Heart right ventricle (tissue), 16 donors: ENCODE measurements at regions not wholly inside any gene's neighbourhood (a gene's known extent, or its start where the extent isn't known, plus 50 kb on each side); places are given as distances from the start of the nearest gene placed in this dataset.

ENCODE experiments used
- ATAC-seq, 8 donors: fragments of 200-7000 bp; cut with Tn5 transposase; one replicate each; pipeline ENCODE4 v1.9.1; 2020; ENCODE audit warnings: mild to moderate bottlenecking in 8 of 8, moderate library complexity in 8 of 8, moderate number of reproducible peaks in 1 of 8
- DNase-seq, 2 donors: peaks; one replicate each; pipeline ENCODE4 v3.0.0-alpha.2; 2020
- H3K27ac ChIP-seq, 10 donors: fragments of 200-600 bp; sonication (generic) in 2 of 10; one replicate each; pipeline versions ENCODE4 v1.5.0 to v1.8.0; 2020 to 2022; ENCODE audit warnings: mild to moderate bottlenecking in 3 of 10
- H3K27me3 ChIP-seq, 7 donors: fragments of 200-600 bp; one replicate each; pipeline ENCODE4 v1.8.0; 2021 to 2022; ENCODE audit warnings: mild to moderate bottlenecking in 2 of 7
- H3K36me3 ChIP-seq, 9 donors: fragments of 200-600 bp; sonication (generic) in 1 of 9; one replicate each; pipeline versions ENCODE4 v1.5.0 to v1.8.0; 2020 to 2022; ENCODE audit warnings: mild to moderate bottlenecking in 2 of 9
- H3K4me1 ChIP-seq, 9 donors: fragments of 200-600 bp; sonication (generic) in 1 of 9; one replicate each; pipeline versions ENCODE4 v1.5.0 to v1.8.0; 2020 to 2022; ENCODE audit warnings: mild to moderate bottlenecking in 4 of 9
- H3K4me3 ChIP-seq, 10 donors: fragments of 200-600 bp; sonication (generic) in 2 of 10; one replicate each; pipeline versions ENCODE4 v1.5.0 to v1.8.0; 2020 to 2022; ENCODE audit warnings: mild to moderate bottlenecking in 7 of 10, moderate library complexity in 2 of 10
- H3K9me3 ChIP-seq, 11 donors: fragments of 200-600 bp in 10 of 11; sonication (generic) in 2 of 11; one replicate each; pipeline versions ENCODE4 v1.5.0 to v1.8.0; 2013 to 2022; ENCODE audit warnings: mild to moderate bottlenecking in 2 of 11, control low read depth in 1 of 11, moderate library complexity in 1 of 11
- WGBS, 2 donors: extraction: QIAGEN DNeasy Blood & Tissue Kit; methylation state at CpG; one replicate each; pipeline ENCODE4 v1.1.7; 2013; ENCODE audit warnings: inconsistent platforms in 1 of 2; 5-methylcytosine and 5-hydroxymethylcytosine counted together
- intact Hi-C, 10 donors: fragments of 100-400 bp; cut with DNase I; formaldehyde crosslinking; loops; one replicate each; pipeline versions ENCODE4 v1.11.1 to v1.14.2; 2022
- TF ChIP-seq, protein P1 (sequence below), 9 donors: fragments of 200-600 bp; sonication (generic) in 2 of 9; IDR thresholded peaks; one replicate each; pipeline versions ENCODE4 v1.5.0 to v1.8.0; 2021 to 2022; ENCODE audit warnings: antibody characterized with exemption in 9 of 9, mild to moderate bottlenecking in 5 of 9, moderate library complexity in 1 of 9
- donor health status: Arrhythmogenic right ventricular cardiomyopathy.
- donor health status: ischemic (EF 13 %, LVEDD 7.1; RV severe dilation, severe dysfunction).
- donor health status: healthy with polysubstance abuse.
- donor health status: DM: no; HTN: yes; CAD: no.
- donor health status: DM: no; HTN: no; CAD: no.
- donor health status: ischemic (EF 25% LVEDD 6.9; RV normal size, moderate dysfunction).
- donor health status: ischemic (EF 25% LVEDD 5.7; RV mildly dilated, moderate dysfunction).
- donor health status: healthy.
- donor health status: DM: yes; HTN: yes; CAD: no.
- donor health status: Ischemic cardiomyopathy.
- donor health status: ischemic (EF 35%, LVEDD 5.7; RV mildly dilated, moderate dysfunction).
- donor health status: nonischemic (EF 11% LVEDD 7.7; RV severe dilation, severe dysfunction).
- donor health status: DM: yes; HTN: yes; CAD: no.
- donor health status: PGD.
- donor health status: ischemic (EF 29% LVEDD 5.4; RV normal size, mild dysfunction).
- donor health status: nonischemic (EF 23%, LVEDD 6.1; RV moderate dilation, normal function).

GRCh38 chr1:224866940-224867339 is 62.5 kb upstream of the DNAH14 start:
- DNase-seq: no peak
- Histone ChIP-seq H3K27ac (no peak overlapping the region), H3K4me3 (no peak overlapping the region), H3K4me1 (no peaks in the 10 kb centered on the region), H3K36me3 (no peaks in the 10 kb centered on the region), H3K27me3 (peaks cover 0 to 28% (median 0%) of the 10 kb centered on the region in 7 donors), H3K9me3 (peaks cover 0 to 30% (median 6%) of the 10 kb centered on the region in 11 donors)
- intact Hi-C loops: no loop called here
- TF ChIP-seq, protein P1, sequence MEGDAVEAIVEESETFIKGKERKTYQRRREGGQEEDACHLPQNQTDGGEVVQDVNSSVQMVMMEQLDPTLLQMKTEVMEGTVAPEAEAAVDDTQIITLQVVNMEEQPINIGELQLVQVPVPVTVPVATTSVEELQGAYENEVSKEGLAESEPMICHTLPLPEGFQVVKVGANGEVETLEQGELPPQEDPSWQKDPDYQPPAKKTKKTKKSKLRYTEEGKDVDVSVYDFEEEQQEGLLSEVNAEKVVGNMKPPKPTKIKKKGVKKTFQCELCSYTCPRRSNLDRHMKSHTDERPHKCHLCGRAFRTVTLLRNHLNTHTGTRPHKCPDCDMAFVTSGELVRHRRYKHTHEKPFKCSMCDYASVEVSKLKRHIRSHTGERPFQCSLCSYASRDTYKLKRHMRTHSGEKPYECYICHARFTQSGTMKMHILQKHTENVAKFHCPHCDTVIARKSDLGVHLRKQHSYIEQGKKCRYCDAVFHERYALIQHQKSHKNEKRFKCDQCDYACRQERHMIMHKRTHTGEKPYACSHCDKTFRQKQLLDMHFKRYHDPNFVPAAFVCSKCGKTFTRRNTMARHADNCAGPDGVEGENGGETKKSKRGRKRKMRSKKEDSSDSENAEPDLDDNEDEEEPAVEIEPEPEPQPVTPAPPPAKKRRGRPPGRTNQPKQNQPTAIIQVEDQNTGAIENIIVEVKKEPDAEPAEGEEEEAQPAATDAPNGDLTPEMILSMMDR (IDR thresholded peaks at IDR 0.05): no peak
- no peak for ATAC-seq

DNA sequence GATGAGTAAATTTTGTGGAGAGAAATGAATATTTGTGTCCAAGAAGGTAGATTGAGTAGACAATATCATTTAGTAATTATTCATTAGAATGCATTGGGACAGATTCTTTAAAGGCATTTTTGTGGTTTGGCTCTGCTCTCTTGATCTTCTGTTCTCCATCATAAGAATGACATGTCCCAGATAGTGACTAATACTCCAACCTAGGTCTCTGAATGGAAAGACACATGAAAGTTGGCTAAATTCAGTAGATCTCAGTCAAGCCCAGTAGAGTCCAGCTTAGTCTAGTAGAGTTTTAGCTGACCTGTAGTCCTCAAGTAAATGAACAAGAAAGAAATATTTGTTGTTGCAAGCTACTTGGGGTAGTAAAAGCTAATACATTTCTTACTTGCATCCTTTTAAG is 61.8 kb upstream of the DNAH14 start:
- ATAC-seq: no peak
- no peak for DNase-seq
- H3K27ac ChIP-seq: no peak overlapping the region
- no peaks in the 10 kb centered on the region for H3K36me3 ChIP-seq
- H3K4me1 ChIP-seq: no peaks in the 10 kb centered on the region
- no peak overlapping the region for H3K4me3 ChIP-seq
- intact Hi-C loops: no loop called here
- TF ChIP-seq, protein P1 (IDR thresholded peaks at IDR 0.05): no peak
- peaks cover 0 to 30% (median 6%) of the 10 kb centered on the region in 11 donors for H3K9me3 ChIP-seq
- H3K27me3 ChIP-seq: peaks cover 0 to 24% (median 0%) of the 10 kb centered on the region in 7 donors

DNA sequence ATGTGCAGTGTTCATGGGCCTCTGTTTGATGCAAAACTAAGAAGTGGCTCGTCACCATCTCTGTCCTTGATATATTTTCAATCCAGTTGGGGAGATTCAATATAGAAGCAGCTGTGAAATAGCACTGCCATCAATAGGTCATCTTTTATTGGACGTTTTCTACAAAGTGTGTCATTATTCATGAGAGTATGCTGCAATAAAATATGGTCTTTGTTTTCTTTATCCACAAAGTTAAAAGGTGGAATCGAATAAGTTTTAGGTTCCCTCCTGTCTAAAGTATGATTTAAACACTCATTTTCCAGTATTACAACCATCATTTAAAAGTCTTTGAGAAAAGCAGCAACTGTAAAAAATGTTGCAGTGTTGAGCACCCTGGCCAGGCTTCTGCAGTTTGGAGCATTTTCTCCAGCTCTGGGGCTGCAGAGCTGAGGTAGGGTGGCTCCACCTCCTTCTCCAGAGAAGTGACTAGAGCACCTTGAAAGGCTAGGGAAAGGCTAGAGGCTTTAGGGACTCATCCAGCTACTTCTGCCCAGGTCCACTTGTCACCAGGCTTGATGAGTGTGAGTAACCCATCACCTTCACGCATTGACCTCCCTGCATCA is 56.5 kb upstream of the DNAH14 start:
- peaks cover 0 to 7% (median 0%) of the 10 kb centered on the region in 11 donors for H3K9me3 ChIP-seq
- H3K36me3 ChIP-seq: no peaks in the 10 kb centered on the region
- no peak for ATAC-seq
- no peaks in the 10 kb centered on the region for H3K4me1 ChIP-seq
- H3K27ac ChIP-seq: no peak overlapping the region
- WGBS, 2 donors: 55 to 61% methylated on average over 4 of the region's 4 CpGs
- H3K27me3 ChIP-seq: peaks cover 0 to 38% (median 17%) of the 10 kb centered on the region in 7 donors
- TF ChIP-seq, protein P1 (IDR thresholded peaks at IDR 0.05): no peak
- DNase-seq: no peak
- H3K4me3 ChIP-seq: no peak overlapping the region
- intact Hi-C loops: no loop called here

GRCh38 chr1:224873434-224874369 is 55.8 kb upstream of the DNAH14 start:
- H3K27me3 ChIP-seq: peaks cover 0 to 45% (median 22%) of the 10 kb centered on the region in 7 donors
- intact Hi-C loops: no loop called here
- H3K9me3 ChIP-seq: peaks cover 0 to 7% (median 0%) of the 10 kb centered on the region in 11 donors
- DNase-seq (no peak), ATAC-seq (no peak)
- H3K27ac ChIP-seq: no peak overlapping the region
- 51 to 56% methylated on average over 3 of the region's 3 CpGs for WGBS, 2 donors
- H3K36me3 ChIP-seq: no peaks in the 10 kb centered on the region
- H3K4me1 ChIP-seq: no peaks in the 10 kb centered on the region
- no peak overlapping the region for H3K4me3 ChIP-seq
- TF ChIP-seq, protein P1 (IDR thresholded peaks at IDR 0.05): no peak
